ENCODE measurements at regions not wholly inside any gene's neighbourhood (a gene's known extent, or its start where the extent isn't known, plus 50 kb on each side); places are given as distances from the start of the nearest gene placed in this dataset.
"Not testable (repeated sequence)": the region's sequence is repeated elsewhere in the genome, so short reads cannot be mapped to it uniquely, and the experiment has no call there.

DNA sequence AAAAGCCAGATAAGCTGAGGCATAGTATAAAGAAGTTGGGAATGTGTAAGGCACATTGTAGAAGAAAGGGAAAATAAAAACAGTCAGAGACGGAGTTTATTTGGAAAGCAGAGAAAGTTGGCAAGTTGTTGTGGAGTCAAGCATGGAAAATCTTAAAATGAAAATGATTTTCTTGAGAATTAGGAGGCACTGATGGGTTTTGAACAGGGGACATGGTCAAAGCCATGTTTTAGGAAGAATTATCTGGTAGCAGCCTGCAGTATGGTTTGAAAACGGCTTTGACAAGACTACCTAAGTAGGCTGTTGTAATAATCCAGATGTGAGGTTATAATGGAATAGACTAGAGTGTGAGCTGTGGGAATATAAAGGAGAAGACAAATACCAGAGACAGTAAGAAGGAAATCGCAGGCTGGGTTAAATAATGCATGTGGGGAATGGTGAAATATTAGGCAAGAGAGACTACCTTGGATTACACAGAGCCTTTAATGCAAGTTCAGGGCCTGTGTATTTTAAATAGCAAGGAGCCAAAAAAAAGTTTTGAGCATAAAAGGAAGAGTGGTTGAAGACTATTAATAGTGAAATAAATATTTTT is 130.4 kb upstream of the MEOX2 start:
- H3K36me3 Mint-ChIP-seq (ENCODE audit: low read depth) = no peaks in the 10 kb centered on the region
- H3K9me3 Mint-ChIP-seq = no peaks in the 10 kb centered on the region
- H3K4me1 Mint-ChIP-seq = no peaks in the 10 kb centered on the region
- H3K27ac Mint-ChIP-seq = no peak overlapping the region
- no peak overlapping the region for H3K4me3 Mint-ChIP-seq
- no peaks in the 10 kb centered on the region for H3K27me3 Mint-ChIP-seq (ENCODE audit: low read depth)
- TF ChIP-seq, protein P1, sequence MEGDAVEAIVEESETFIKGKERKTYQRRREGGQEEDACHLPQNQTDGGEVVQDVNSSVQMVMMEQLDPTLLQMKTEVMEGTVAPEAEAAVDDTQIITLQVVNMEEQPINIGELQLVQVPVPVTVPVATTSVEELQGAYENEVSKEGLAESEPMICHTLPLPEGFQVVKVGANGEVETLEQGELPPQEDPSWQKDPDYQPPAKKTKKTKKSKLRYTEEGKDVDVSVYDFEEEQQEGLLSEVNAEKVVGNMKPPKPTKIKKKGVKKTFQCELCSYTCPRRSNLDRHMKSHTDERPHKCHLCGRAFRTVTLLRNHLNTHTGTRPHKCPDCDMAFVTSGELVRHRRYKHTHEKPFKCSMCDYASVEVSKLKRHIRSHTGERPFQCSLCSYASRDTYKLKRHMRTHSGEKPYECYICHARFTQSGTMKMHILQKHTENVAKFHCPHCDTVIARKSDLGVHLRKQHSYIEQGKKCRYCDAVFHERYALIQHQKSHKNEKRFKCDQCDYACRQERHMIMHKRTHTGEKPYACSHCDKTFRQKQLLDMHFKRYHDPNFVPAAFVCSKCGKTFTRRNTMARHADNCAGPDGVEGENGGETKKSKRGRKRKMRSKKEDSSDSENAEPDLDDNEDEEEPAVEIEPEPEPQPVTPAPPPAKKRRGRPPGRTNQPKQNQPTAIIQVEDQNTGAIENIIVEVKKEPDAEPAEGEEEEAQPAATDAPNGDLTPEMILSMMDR (IDR thresholded peaks at IDR 0.05; ENCODE audit: unreplicated experiment in 3 of 3) = no peak

DNA sequence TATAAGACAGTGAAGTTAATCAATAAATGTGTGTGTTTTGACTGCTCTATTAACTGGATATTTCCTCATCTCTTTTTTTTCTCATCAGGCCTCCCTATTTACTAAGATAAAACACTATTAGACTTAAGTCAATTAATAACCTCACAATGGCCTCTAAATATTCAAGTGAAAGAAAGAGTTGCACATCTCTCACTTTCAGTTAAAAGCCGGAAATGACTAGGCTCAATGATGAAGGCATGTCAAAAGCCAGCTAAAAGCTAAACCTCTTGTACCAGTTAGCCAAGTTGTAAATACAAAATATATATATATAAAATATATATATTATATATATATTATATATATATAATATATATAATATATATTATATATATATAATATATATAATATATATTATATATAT is 127.0 kb upstream of the MEOX2 start:
- H3K9me3 Mint-ChIP-seq = peaks cover 6% of the 10 kb centered on the region
- no peaks in the 10 kb centered on the region for H3K4me1 Mint-ChIP-seq
- TF ChIP-seq, protein P1 (IDR thresholded peaks at IDR 0.05; ENCODE audit: unreplicated experiment in 3 of 3) = no peak
- H3K4me3 Mint-ChIP-seq = no peak overlapping the region
- no peaks in the 10 kb centered on the region for H3K27me3 Mint-ChIP-seq (ENCODE audit: low read depth)
- no peaks in the 10 kb centered on the region for H3K36me3 Mint-ChIP-seq (ENCODE audit: low read depth)
- no peak overlapping the region for H3K27ac Mint-ChIP-seq

DNA sequence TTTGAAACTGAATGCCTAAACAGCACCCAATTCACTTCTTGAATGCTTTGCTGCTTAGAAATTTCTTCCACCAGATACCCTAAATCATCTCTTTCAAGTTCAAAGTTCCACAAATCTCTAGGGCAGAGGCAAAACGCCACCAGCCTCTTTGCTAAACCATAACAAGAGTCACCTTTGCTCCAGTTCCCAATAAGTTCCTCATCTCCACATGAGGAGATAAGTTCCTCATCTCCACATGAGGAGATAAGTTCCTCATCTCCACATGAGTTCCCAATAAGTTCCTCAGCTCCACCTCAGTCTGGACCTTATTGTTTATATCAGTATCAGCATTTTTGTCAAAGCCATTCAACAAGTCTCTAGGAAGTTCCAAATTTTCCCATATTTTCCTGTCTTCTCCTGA is 123.9 kb upstream of the MEOX2 start:
- H3K27me3 Mint-ChIP-seq (ENCODE audit: low read depth); H3K4me3 Mint-ChIP-seq; H3K4me1 Mint-ChIP-seq; H3K9me3 Mint-ChIP-seq; H3K36me3 Mint-ChIP-seq (ENCODE audit: low read depth); H3K27ac Mint-ChIP-seq: not testable (repeated sequence)

DNA sequence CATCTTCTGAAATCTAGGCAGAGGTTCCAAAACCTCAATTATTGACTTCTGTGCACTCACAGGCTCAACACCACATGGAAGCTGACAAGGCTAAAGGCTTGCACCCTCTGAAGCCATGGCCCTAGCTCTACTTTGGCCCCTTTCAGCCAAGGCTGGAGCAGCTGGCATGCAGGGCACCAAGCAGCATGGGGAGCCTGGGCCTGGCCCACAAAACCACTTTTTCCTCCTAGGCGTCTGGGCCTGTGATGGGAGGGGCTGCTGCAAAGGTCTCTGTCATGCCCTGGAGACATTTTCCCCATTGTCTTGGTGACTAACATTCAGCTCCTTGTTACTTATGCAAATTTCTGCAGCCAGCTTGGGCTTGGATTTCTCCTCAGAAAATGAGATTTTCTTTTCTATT is 123.5 kb upstream of the MEOX2 start:
- not testable (repeated sequence) for H3K27ac Mint-ChIP-seq; H3K4me1 Mint-ChIP-seq; H3K36me3 Mint-ChIP-seq (ENCODE audit: low read depth)

DNA sequence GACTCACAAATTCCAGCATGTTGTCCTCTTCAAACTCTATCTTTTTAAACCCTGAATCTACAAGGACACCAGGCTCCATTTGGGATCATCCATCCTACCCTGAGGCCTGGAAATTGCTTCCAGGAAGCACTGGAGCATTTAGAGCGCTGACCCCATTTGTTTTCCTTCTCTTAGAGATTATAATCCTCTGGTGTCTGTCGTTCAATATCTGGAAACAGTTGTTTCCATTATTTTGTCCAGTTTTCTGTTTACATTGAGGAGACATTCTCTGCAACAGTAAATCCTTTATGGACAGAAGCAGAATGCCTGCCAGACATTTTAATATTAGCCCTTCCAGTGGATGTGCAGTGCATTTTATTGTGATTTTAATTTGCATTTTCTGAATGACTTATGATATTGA is 119.4 kb upstream of the MEOX2 start:
- Mint-ChIP-seq H3K4me1 (peaks cover 24% of the 10 kb centered on the region), H3K27me3 (ENCODE audit: low read depth) (no peaks in the 10 kb centered on the region), H3K27ac (peak overlapping the region in 2 of 3 experiments; percentile 37 to 76), H3K9me3 (peaks cover 6% of the 10 kb centered on the region), H3K4me3 (no peak overlapping the region), H3K36me3 (ENCODE audit: low read depth) (no peaks in the 10 kb centered on the region)
- TF ChIP-seq, protein P1 (IDR thresholded peaks at IDR 0.05; ENCODE audit: unreplicated experiment in 3 of 3) = no peak

More for the DNA sequence above, 123.5 kb upstream of the MEOX2 start:
- not testable (repeated sequence) for H3K27me3 Mint-ChIP-seq (ENCODE audit: low read depth); H3K9me3 Mint-ChIP-seq; H3K4me3 Mint-ChIP-seq

DNA sequence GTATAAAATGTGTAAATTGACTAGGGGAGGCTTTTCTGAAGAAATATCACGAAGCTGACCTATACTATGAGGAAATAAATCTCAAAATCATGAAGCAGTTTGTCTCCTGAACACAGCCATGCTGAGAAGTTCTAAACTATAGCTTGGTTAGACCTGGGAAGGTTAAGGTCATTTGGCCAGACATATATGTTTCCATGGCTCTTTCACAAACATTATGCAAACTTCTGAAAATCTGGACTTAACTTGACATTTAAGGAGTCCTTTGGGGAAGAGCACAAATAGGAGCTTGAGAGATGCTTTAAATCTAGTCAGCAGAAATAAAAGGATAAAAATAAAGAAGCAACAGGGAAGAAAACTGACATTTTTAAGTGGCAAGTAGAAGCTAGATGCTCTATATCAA is 115.9 kb upstream of the MEOX2 start:
- no peak overlapping the region for H3K4me3 Mint-ChIP-seq
- H3K36me3 Mint-ChIP-seq (ENCODE audit: low read depth) = no peaks in the 10 kb centered on the region
- H3K9me3 Mint-ChIP-seq = no peaks in the 10 kb centered on the region
- H3K27me3 Mint-ChIP-seq (ENCODE audit: low read depth) = no peaks in the 10 kb centered on the region
- peaks cover 24% of the 10 kb centered on the region for H3K4me1 Mint-ChIP-seq
- TF ChIP-seq, protein P1 (IDR thresholded peaks at IDR 0.05; ENCODE audit: unreplicated experiment in 3 of 3) = no peak
- peak overlapping the region; percentile 22 to 90 (median 67) for H3K27ac Mint-ChIP-seq

DNA sequence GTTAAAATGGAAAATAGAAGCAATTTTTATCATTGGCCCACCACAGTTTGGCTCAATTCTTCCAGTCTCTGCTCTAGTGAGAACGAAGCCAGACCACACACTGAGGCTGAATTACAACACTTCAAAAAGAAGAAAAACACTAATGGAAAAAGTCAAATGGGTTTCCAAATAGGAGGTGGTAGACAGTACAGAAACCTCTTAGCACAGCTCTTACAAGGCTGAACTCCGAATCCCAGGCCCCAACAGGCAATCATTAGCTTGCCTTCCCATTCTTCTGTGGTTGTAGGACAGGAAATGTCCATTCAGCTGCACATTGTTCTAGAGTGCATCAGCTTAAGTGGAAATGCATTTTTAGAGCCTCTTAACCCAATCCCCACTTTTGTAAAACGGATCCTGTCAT is 115.1 kb upstream of the MEOX2 start:
- TF ChIP-seq, protein P1 (IDR thresholded peaks at IDR 0.05; ENCODE audit: unreplicated experiment in 3 of 3) = no peak
- H3K4me1 Mint-ChIP-seq = peaks cover 24% of the 10 kb centered on the region
- H3K9me3 Mint-ChIP-seq = no peaks in the 10 kb centered on the region
- H3K27me3 Mint-ChIP-seq (ENCODE audit: low read depth) = no peaks in the 10 kb centered on the region
- H3K4me3 Mint-ChIP-seq = peak overlapping the region in 1 of 3 experiments; percentile 2
- peak overlapping the region; percentile 22 to 90 (median 67) for H3K27ac Mint-ChIP-seq
- H3K36me3 Mint-ChIP-seq (ENCODE audit: low read depth) = no peaks in the 10 kb centered on the region

Measured in nephron (organoid).